Aorta (tissue), 5 donors: ENCODE measurements at regions not wholly inside any gene's neighbourhood (a gene's known extent, or its start where the extent isn't known, plus 50 kb on each side); places are given as distances from the start of the nearest gene placed in this dataset.

Source experiments
- ATAC-seq: fragments of 200-7000 bp; cut with Tn5 transposase; one replicate; pipeline ENCODE4 v1.9.1; 2022; ENCODE audit warnings: moderate library complexity; ENCODE audit not compliant: low FRiP score
- DNase-seq, 2 donors: peaks; one replicate each; pipeline ENCODE4 v3.0.0-alpha.2; 2020
- H3K27ac ChIP-seq, 2 donors: one replicate each; pipeline ENCODE4 v1.5.1; 2013; ENCODE audit warnings: low read length in 2 of 2, mild to moderate bottlenecking in 2 of 2, moderate library complexity in 2 of 2, control low read depth in 1 of 2, inconsistent platforms in 1 of 2, low read depth in 1 of 2
- H3K27me3 ChIP-seq, 2 donors: one replicate each; pipeline ENCODE4 v1.6.1; 2013; ENCODE audit warnings: control low read depth in 1 of 2, low read length in 1 of 2, mild to moderate bottlenecking in 1 of 2, moderate library complexity in 1 of 2; ENCODE audit not compliant: insufficient read depth in 2 of 2, control insufficient read depth in 1 of 2
- H3K36me3 ChIP-seq, 2 donors: one replicate each; pipeline ENCODE4 v1.6.1; 2013; ENCODE audit warnings: control low read depth in 1 of 2, low read length in 1 of 2, mild to moderate bottlenecking in 1 of 2; ENCODE audit not compliant: insufficient read depth in 2 of 2, control insufficient read depth in 1 of 2
- H3K4me1 ChIP-seq, 2 donors: one replicate each; pipeline ENCODE4 v1.6.1; 2013; ENCODE audit warnings: low read length in 2 of 2, control low read depth in 1 of 2, mild to moderate bottlenecking in 1 of 2, moderate library complexity in 1 of 2; ENCODE audit not compliant: insufficient read depth in 2 of 2, control insufficient read depth in 1 of 2
- H3K4me3 ChIP-seq, 2 donors: one replicate each; pipeline ENCODE4 v1.5.1; 2013; ENCODE audit warnings: low read length in 2 of 2, control low read depth in 1 of 2, mild to moderate bottlenecking in 1 of 2
- H3K9me3 ChIP-seq: one replicate; pipeline ENCODE4 v1.6.1; 2013; ENCODE audit warnings: mild to moderate bottlenecking, low read length; ENCODE audit not compliant: control insufficient read depth
- WGBS, 2 donors: extraction: QIAGEN DNeasy Blood & Tissue Kit; methylation state at CpG; one replicate each; pipeline ENCODE4 v1.1.7; 2013; 5-methylcytosine and 5-hydroxymethylcytosine counted together
- intact Hi-C, 2 donors: fragments of 100-400 bp; cut with DNase I; formaldehyde crosslinking; loops; one replicate each; pipeline versions ENCODE4 v1.14.2 to v1.15.0; 2022
- donor health status: healthy with polysubstance abuse.
- donor health status: Bipolar disorder and iron deficiency.
- donor health status: DM: no; HTN: no; CAD: no.
- donor health status: DM: no; HTN: no; CAD: no.
- donor health status: DM: yes; HTN: yes; CAD: no.

- DNase-seq, result no peak
- no peak for ATAC-seq
- WGBS, 2 donors, result 52 to 53% methylated on average over 5 of the region's 5 CpGs
- Histone ChIP-seq H3K9me3 (no peaks in the 10 kb centered on the region), H3K4me3 (no peak overlapping the region), H3K36me3 (no peaks in the 10 kb centered on the region), H3K27ac (peak overlapping the region; percentile 18 to 30), H3K4me1 (peaks cover 4 to 5% of the 10 kb centered on the region in 2 donors), H3K27me3 (no peaks in the 10 kb centered on the region)
- intact Hi-C loops, result no loop called here
These were observed 178.3 kb downstream of the DEPDC1B start for GRCh38 chr5:60521376-60522291.

GRCh38 chr5:60520451-60521227 lies 179.3 kb downstream of the DEPDC1B start:
- no peaks in the 10 kb centered on the region for H3K36me3 ChIP-seq
- H3K27me3 ChIP-seq, result no peaks in the 10 kb centered on the region
- H3K9me3 ChIP-seq, result no peaks in the 10 kb centered on the region
- peaks cover 4 to 5% of the 10 kb centered on the region in 2 donors for H3K4me1 ChIP-seq
- no peak for ATAC-seq
- DNase-seq, result peak in 1 of 2 donors; percentile 50
- WGBS, 2 donors, result 47 to 53% methylated on average over 6 of the region's 6 CpGs
- intact Hi-C loops, result no loop called here
- peak overlapping the region; percentile 55 to 81 for H3K27ac ChIP-seq
- no peak overlapping the region for H3K4me3 ChIP-seq

- Histone ChIP-seq H3K36me3 (no peaks in the 10 kb centered on the region), H3K9me3 (no peaks in the 10 kb centered on the region), H3K4me1 (peaks cover 4 to 5% of the 10 kb centered on the region in 2 donors), H3K27me3 (no peaks in the 10 kb centered on the region), H3K4me3 (no peak overlapping the region), H3K27ac (peak overlapping the region in 1 of 2 donors; percentile 63)
- DNase-seq (no peak), ATAC-seq (peak; percentile 43)
- WGBS, 2 donors, result 3 to 10% methylated on average over 1 of the region's 1 CpG
- intact Hi-C loops, result no loop called here
These were observed 180.6 kb downstream of the DEPDC1B start for GRCh38 chr5:60519372-60519771.

GRCh38 chr5:60517850-60518249 lies 182.1 kb downstream of the DEPDC1B start:
- 73 to 87% methylated on average over 3 of the region's 3 CpGs for WGBS, 2 donors
- H3K4me1 ChIP-seq, result peaks cover 4 to 5% of the 10 kb centered on the region in 2 donors
- no peaks in the 10 kb centered on the region for H3K9me3 ChIP-seq
- no peaks in the 10 kb centered on the region for H3K36me3 ChIP-seq
- H3K27ac ChIP-seq, result no peak overlapping the region
- DNase-seq (no peak), ATAC-seq (no peak)
- no peaks in the 10 kb centered on the region for H3K27me3 ChIP-seq
- no peak overlapping the region for H3K4me3 ChIP-seq
- intact Hi-C loops, result no loop called here

GRCh38 chr5:60517094-60517694 lies 182.8 kb downstream of the DEPDC1B start:
- Histone ChIP-seq H3K4me1 (peaks cover 2 to 5% of the 10 kb centered on the region in 2 donors), H3K27ac (no peak overlapping the region)
- WGBS, 2 donors, result 93 to 94% methylated on average over 8 of the region's 8 CpGs

GRCh38 chr5:60516688-60517087 lies 183.3 kb downstream of the DEPDC1B start:
- Histone ChIP-seq H3K9me3 (no peaks in the 10 kb centered on the region), H3K36me3 (no peaks in the 10 kb centered on the region), H3K27ac (no peak overlapping the region), H3K4me1 (peaks cover 2 to 5% of the 10 kb centered on the region in 2 donors), H3K27me3 (no peaks in the 10 kb centered on the region), H3K4me3 (no peak overlapping the region)
- DNase-seq (no peak), ATAC-seq (no peak)
- intact Hi-C loops, result no loop called here
- 89 to 93% methylated on average over 2 of the region's 2 CpGs for WGBS, 2 donors

More at GRCh38 chr5:60517094-60517694, 182.8 kb downstream of the DEPDC1B start:
- Histone ChIP-seq H3K36me3 (no peaks in the 10 kb centered on the region), H3K27me3 (no peaks in the 10 kb centered on the region), H3K4me3 (no peak overlapping the region), H3K9me3 (no peaks in the 10 kb centered on the region)
- no peak for DNase-seq
- ATAC-seq, result no peak
- intact Hi-C loops, result no loop called here

- Histone ChIP-seq H3K27me3 (no peaks in the 10 kb centered on the region), H3K27ac (no peak overlapping the region), H3K4me3 (no peak overlapping the region), H3K4me1 (peaks cover 2 to 5% of the 10 kb centered on the region in 2 donors), H3K9me3 (no peaks in the 10 kb centered on the region), H3K36me3 (no peaks in the 10 kb centered on the region)
- intact Hi-C loops, result no loop called here
- ATAC-seq (no peak), DNase-seq (no peak)
- 0 to 4% methylated on average over 1 of the region's 1 CpG for WGBS, 2 donors
These were observed 185.8 kb downstream of the DEPDC1B start for GRCh38 chr5:60514152-60514551.

- ATAC-seq (no peak), DNase-seq (no peak)
- H3K27me3 ChIP-seq, result no peaks in the 10 kb centered on the region
- no peak overlapping the region for H3K27ac ChIP-seq
- H3K4me1 ChIP-seq, result peaks cover 0 to 2% of the 10 kb centered on the region in 2 donors
- no peak overlapping the region for H3K4me3 ChIP-seq
- H3K36me3 ChIP-seq, result no peaks in the 10 kb centered on the region
- no peaks in the 10 kb centered on the region for H3K9me3 ChIP-seq
- intact Hi-C loops, result no loop called here
These were observed 187.8 kb downstream of the DEPDC1B start for GRCh38 chr5:60512117-60512516.
